GM19324 (cell line): ENCODE measurements at regions not wholly inside any gene's neighbourhood (a gene's known extent, or its start where the extent isn't known, plus 50 kb on each side); places are given as distances from the start of the nearest gene placed in this dataset.
"Not testable (repeated sequence)": the region's sequence is repeated elsewhere in the genome, so short reads cannot be mapped to it uniquely, and the experiment has no call there.

ENCODE experiments used
- ATAC-seq: cut with Tn5 transposase; IDR thresholded peaks from one replicate; pipeline ENCODE4 v1.9.1; 2021; ENCODE audit warnings: mild to moderate bottlenecking, moderate library complexity; ENCODE audit not compliant: unreplicated experiment, low FRiP score

- ATAC-seq: not testable (repeated sequence)
Observed at GRCh38 chr7:66455432-66455831, 173.2 kb upstream of the KCTD7 start.

GRCh38 chr7:66456431-66456830 lies 172.2 kb upstream of the KCTD7 start:
- not testable (repeated sequence) for ATAC-seq

GRCh38 chr7:66458991-66459390 lies 169.7 kb upstream of the KCTD7 start:
- ATAC-seq: not testable (repeated sequence)

- ATAC-seq: not testable (repeated sequence)
Observed at GRCh38 chr7:66459783-66460413, 168.8 kb upstream of the KCTD7 start.

- ATAC-seq: no peak
Observed at GRCh38 chr7:66460921-66461361, 167.7 kb upstream of the KCTD7 start.

GRCh38 chr7:66461397-66461796 lies 167.3 kb upstream of the KCTD7 start:
- ATAC-seq: not testable (repeated sequence)

GRCh38 chr7:66462831-66463230 lies 165.8 kb upstream of the KCTD7 start:
- not testable (repeated sequence) for ATAC-seq

GRCh38 chr7:66464059-66464458 lies 164.6 kb upstream of the KCTD7 start:
- no peak for ATAC-seq

GRCh38 chr7:66466081-66466600 lies 162.5 kb upstream of the KCTD7 start:
- ATAC-seq: no peak

GRCh38 chr7:66467887-66468286 lies 160.8 kb upstream of the KCTD7 start:
- no peak for ATAC-seq

- ATAC-seq: not testable (repeated sequence)
Observed at GRCh38 chr7:66473064-66473463, 155.6 kb upstream of the KCTD7 start.

GRCh38 chr7:66474441-66474840 lies 154.2 kb upstream of the KCTD7 start:
- no peak for ATAC-seq

- ATAC-seq: not testable (repeated sequence)
Observed at GRCh38 chr7:66476056-66476455, 152.6 kb upstream of the KCTD7 start.

GRCh38 chr7:66477822-66478397 lies 150.8 kb upstream of the KCTD7 start:
- ATAC-seq: not testable (repeated sequence)

GRCh38 chr7:66481229-66481628 lies 147.5 kb upstream of the KCTD7 start:
- not testable (repeated sequence) for ATAC-seq

GRCh38 chr7:66489065-66489464 lies 139.6 kb upstream of the KCTD7 start:
- ATAC-seq: not testable (repeated sequence)

- not testable (repeated sequence) for ATAC-seq
Observed at GRCh38 chr7:66489741-66490140, 138.9 kb upstream of the KCTD7 start.

- not testable (repeated sequence) for ATAC-seq
Observed at GRCh38 chr7:66490979-66491378, 137.7 kb upstream of the KCTD7 start.

- not testable (repeated sequence) for ATAC-seq
Observed at GRCh38 chr7:66492405-66492804, 136.3 kb upstream of the KCTD7 start.

- ATAC-seq: peak; percentile 95
Observed at GRCh38 chr7:66493235-66494205, 135.2 kb upstream of the KCTD7 start.

GRCh38 chr7:66497346-66497745 lies 131.3 kb upstream of the KCTD7 start:
- no peak for ATAC-seq
